CD4-positive, CD25-positive, alpha-beta regulatory T cell (primary cell): ENCODE measurements at regions not wholly inside any gene's neighbourhood (a gene's known extent, or its start where the extent isn't known, plus 50 kb on each side); places are given as distances from the start of the nearest gene placed in this dataset.
A peak's percentile ranks its signal among the peaks of the same experiment; 100 is the strongest.
"Not testable (repeated sequence)": the region's sequence is repeated elsewhere in the genome, so short reads cannot be mapped to it uniquely, and the experiment has no call there.

Experiments
- ATAC-seq, 2 donors: fragments of 150-1000 bp; cut with Tn5 transposase; one replicate each; pipeline ENCODE4 v1.10.0; 2021; ENCODE audit warnings: low read depth in 2 of 2, moderate number of reproducible peaks in 2 of 2, moderate library complexity in 1 of 2
- DNase-seq, 3 donors: peaks; one replicate each; pipeline versions ENCODE4 v3.0.0 to v3.0.0-alpha.2; 2012 to 2022; ENCODE audit warnings: mixed read lengths in 1 of 3
- H3K27ac ChIP-seq: one replicate; pipeline ENCODE4 v1.7.0; 2013; ENCODE audit warnings: mild to moderate bottlenecking, low read length; ENCODE audit not compliant: insufficient read depth, poor library complexity, severe bottlenecking
- H3K27me3 ChIP-seq: one replicate; pipeline ENCODE4 v1.7.0; 2013; ENCODE audit warnings: low read length; ENCODE audit not compliant: control insufficient read depth, insufficient read depth
- H3K36me3 ChIP-seq: one replicate; pipeline ENCODE4 v1.7.0; 2013; ENCODE audit warnings: mild to moderate bottlenecking, low read length, moderate library complexity; ENCODE audit not compliant: control insufficient read depth, insufficient read depth
- H3K4me1 ChIP-seq: 2 replicates; pipeline ENCODE4 v1.7.0; 2013; ENCODE audit warnings: mild to moderate bottlenecking, low read length; ENCODE audit not compliant: insufficient read depth, control insufficient read depth, poor library complexity, severe bottlenecking
- H3K4me3 ChIP-seq: one replicate; pipeline ENCODE4 v1.7.0; 2013; ENCODE audit warnings: low read depth, mild to moderate bottlenecking, low read length, moderate library complexity
- H3K9me3 ChIP-seq, 2 experiments: 1 replicate in 1 of 2; 2 replicates in 1 of 2; pipeline ENCODE4 v1.7.0; 2013; ENCODE audit warnings: low read length in 2 of 2, mild to moderate bottlenecking in 1 of 2, moderate library complexity in 1 of 2; ENCODE audit not compliant: control insufficient read depth in 2 of 2
- H3K27ac Mint-ChIP-seq, 3 donors: one replicate each; pipeline ENCODE4 v1.8.0; 2020 to 2022; ENCODE audit warnings: mild to moderate bottlenecking in 3 of 3, mixed read lengths in 3 of 3, moderate library complexity in 2 of 3
- H3K27me3 Mint-ChIP-seq: one replicate; pipeline ENCODE4 v1.8.0; 2022; ENCODE audit warnings: mild to moderate bottlenecking, mixed read lengths
- H3K36me3 Mint-ChIP-seq: one replicate; pipeline ENCODE4 v1.8.0; 2020; ENCODE audit warnings: mixed read lengths
- H3K4me1 Mint-ChIP-seq, 4 donors: one replicate each; pipeline ENCODE4 v1.8.0; 2020 to 2022; ENCODE audit warnings: mixed read lengths in 4 of 4, mild to moderate bottlenecking in 1 of 4
- H3K4me3 Mint-ChIP-seq, 4 donors: one replicate each; pipeline ENCODE4 v1.8.0; 2020 to 2022; ENCODE audit warnings: mild to moderate bottlenecking in 4 of 4, mixed read lengths in 4 of 4, moderate library complexity in 3 of 4
- H3K9me3 Mint-ChIP-seq, 7 donors: one replicate each; pipeline ENCODE4 v1.8.0; 2020 to 2022; ENCODE audit warnings: mixed read lengths in 7 of 7, mild to moderate bottlenecking in 3 of 7, moderate library complexity in 2 of 7

- Mint-ChIP-seq H3K36me3 (no peaks in the 10 kb centered on the region), H3K27me3 (no peaks in the 10 kb centered on the region), H3K9me3 (peaks cover 0 to 2% (median 0%) of the 10 kb centered on the region in 7 donors), H3K27ac (peak overlapping the region in 1 of 3 donors; percentile 17), H3K4me3 (no peak overlapping the region), H3K4me1 (peaks cover 0 to 7% (median 4%) of the 10 kb centered on the region in 4 donors)
- Histone ChIP-seq H3K4me1 (no peaks in the 10 kb centered on the region), H3K36me3 (no peaks in the 10 kb centered on the region), H3K27ac (no peak overlapping the region), H3K27me3 (no peaks in the 10 kb centered on the region), H3K4me3 (no peak overlapping the region), H3K9me3 (no peaks in the 10 kb centered on the region)
- ATAC-seq (peak in 1 of 2 donors; percentile 58), DNase-seq (peak in 1 of 3 donors; percentile 15)
Measured at GRCh38 chr6:111925296-111925695, 52.0 kb upstream of the FYN start.

- H3K4me1 Mint-ChIP-seq: peaks cover 0 to 7% (median 4%) of the 10 kb centered on the region in 4 donors
Measured at GRCh38 chr6:111926731-111927302, 53.6 kb upstream of the FYN start.

GRCh38 chr6:111927321-111927720 lies 54.1 kb upstream of the FYN start:
- H3K27me3 Mint-ChIP-seq: peaks cover 12% of the 10 kb centered on the region
- peaks cover 9% of the 10 kb centered on the region for H3K36me3 Mint-ChIP-seq
- H3K4me3 ChIP-seq: no peak overlapping the region
- peaks cover 0 to 7% (median 4%) of the 10 kb centered on the region in 4 donors for H3K4me1 Mint-ChIP-seq
- H3K4me1 ChIP-seq: no peaks in the 10 kb centered on the region
- DNase-seq (no peak), ATAC-seq (no peak)
- H3K9me3 ChIP-seq: no peaks in the 10 kb centered on the region
- H3K27ac Mint-ChIP-seq: peak overlapping the region in 1 of 3 donors; percentile 42
- H3K9me3 Mint-ChIP-seq: peaks cover 0 to 12% (median 8%) of the 10 kb centered on the region in 7 donors
- H3K36me3 ChIP-seq: no peaks in the 10 kb centered on the region
- no peaks in the 10 kb centered on the region for H3K27me3 ChIP-seq
- H3K27ac ChIP-seq: no peak overlapping the region
- no peak overlapping the region for H3K4me3 Mint-ChIP-seq

More at GRCh38 chr6:111926731-111927302, 53.6 kb upstream of the FYN start:
- no peak for DNase-seq
- Histone ChIP-seq H3K9me3 (no peaks in the 10 kb centered on the region), H3K4me1 (no peaks in the 10 kb centered on the region), H3K27me3 (no peaks in the 10 kb centered on the region), H3K27ac (no peak overlapping the region), H3K36me3 (no peaks in the 10 kb centered on the region), H3K4me3 (no peak overlapping the region)
- Mint-ChIP-seq H3K9me3 (peaks cover 0 to 8% (median 4%) of the 10 kb centered on the region in 7 donors), H3K27me3 (peaks cover 9% of the 10 kb centered on the region), H3K4me3 (no peak overlapping the region), H3K36me3 (peaks cover 4% of the 10 kb centered on the region), H3K27ac (peak overlapping the region in 2 of 3 donors; percentile 42 to 63)
- no peak for ATAC-seq

- Mint-ChIP-seq H3K36me3 (peaks cover 11% of the 10 kb centered on the region), H3K4me3 (no peak overlapping the region), H3K4me1 (peaks cover 0 to 7% (median 4%) of the 10 kb centered on the region in 4 donors), H3K27me3 (peaks cover 17% of the 10 kb centered on the region), H3K9me3 (peaks cover 0 to 18% (median 10%) of the 10 kb centered on the region in 7 donors), H3K27ac (no peak overlapping the region)
- Histone ChIP-seq H3K36me3 (no peaks in the 10 kb centered on the region), H3K9me3 (no peaks in the 10 kb centered on the region), H3K4me1 (no peaks in the 10 kb centered on the region), H3K4me3 (no peak overlapping the region), H3K27ac (no peak overlapping the region), H3K27me3 (no peaks in the 10 kb centered on the region)
- DNase-seq (no peak), ATAC-seq (no peak)
Measured at GRCh38 chr6:111928139-111928538, 54.9 kb upstream of the FYN start.

GRCh38 chr6:111934611-111935010 lies 61.4 kb upstream of the FYN start:
- H3K9me3 Mint-ChIP-seq: peaks cover 0 to 25% (median 10%) of the 10 kb centered on the region in 7 donors
- not testable (repeated sequence) for H3K4me1 ChIP-seq, H3K27ac ChIP-seq, H3K4me1 Mint-ChIP-seq, H3K4me3 ChIP-seq, DNase-seq, H3K4me3 Mint-ChIP-seq, H3K9me3 ChIP-seq, ATAC-seq, H3K27me3 ChIP-seq, H3K36me3 ChIP-seq, H3K27ac Mint-ChIP-seq
- H3K27me3 Mint-ChIP-seq: peaks cover 22% of the 10 kb centered on the region
- H3K36me3 Mint-ChIP-seq: peaks cover 11% of the 10 kb centered on the region

GRCh38 chr6:111936718-111937117 lies 63.5 kb upstream of the FYN start:
- Mint-ChIP-seq H3K27ac (no peak overlapping the region), H3K4me1 (peaks cover 0 to 4% (median 0%) of the 10 kb centered on the region in 4 donors), H3K27me3 (peaks cover 13% of the 10 kb centered on the region), H3K4me3 (no peak overlapping the region), H3K36me3 (peaks cover 8% of the 10 kb centered on the region), H3K9me3 (peaks cover 0 to 19% (median 8%) of the 10 kb centered on the region in 7 donors)
- no peak for DNase-seq
- H3K27ac ChIP-seq: no peak overlapping the region
- H3K27me3 ChIP-seq: peaks cover 2% of the 10 kb centered on the region
- no peaks in the 10 kb centered on the region for H3K9me3 ChIP-seq
- no peaks in the 10 kb centered on the region for H3K4me1 ChIP-seq
- H3K4me3 ChIP-seq: no peak overlapping the region
- ATAC-seq: no peak
- no peaks in the 10 kb centered on the region for H3K36me3 ChIP-seq

- peaks cover 0 to 5% (median under 1%) of the 10 kb centered on the region in 7 donors for H3K9me3 Mint-ChIP-seq
- Histone ChIP-seq H3K9me3 (peaks cover 0 to 2% of the 10 kb centered on the region in 2 experiments), H3K36me3 (no peaks in the 10 kb centered on the region), H3K27me3 (peaks cover 2% of the 10 kb centered on the region), H3K4me3 (no peak overlapping the region), H3K4me1 (no peaks in the 10 kb centered on the region), H3K27ac (no peak overlapping the region)
- H3K4me1 Mint-ChIP-seq: peaks cover 0 to 4% (median 0%) of the 10 kb centered on the region in 4 donors
- no peak overlapping the region for H3K27ac Mint-ChIP-seq
- H3K4me3 Mint-ChIP-seq: no peak overlapping the region
- no peaks in the 10 kb centered on the region for H3K27me3 Mint-ChIP-seq
- DNase-seq: no peak
- no peak for ATAC-seq
- no peaks in the 10 kb centered on the region for H3K36me3 Mint-ChIP-seq
Measured at GRCh38 chr6:111938710-111939109, 65.5 kb upstream of the FYN start.

GRCh38 chr6:111939902-111940301 lies 66.7 kb upstream of the FYN start:
- H3K27ac ChIP-seq: no peak overlapping the region

More at GRCh38 chr6:111939902-111940301, 66.7 kb upstream of the FYN start:
- H3K9me3 Mint-ChIP-seq: peaks cover 0 to 5% (median 0%) of the 10 kb centered on the region in 7 donors
- Histone ChIP-seq H3K27me3 (peaks cover 2% of the 10 kb centered on the region), H3K9me3 (peaks cover 0 to 2% of the 10 kb centered on the region in 2 experiments), H3K36me3 (no peaks in the 10 kb centered on the region), H3K4me1 (no peaks in the 10 kb centered on the region), H3K4me3 (no peak overlapping the region)
- DNase-seq (no peak), ATAC-seq (no peak)
- no peaks in the 10 kb centered on the region for H3K27me3 Mint-ChIP-seq
- H3K27ac Mint-ChIP-seq: no peak overlapping the region
- H3K4me3 Mint-ChIP-seq: no peak overlapping the region
- peaks cover 0 to 4% (median 0%) of the 10 kb centered on the region in 4 donors for H3K4me1 Mint-ChIP-seq
- H3K36me3 Mint-ChIP-seq: no peaks in the 10 kb centered on the region
